ENCODE measurements at regions not wholly inside any gene's neighbourhood (a gene's known extent, or its start where the extent isn't known, plus 50 kb on each side); places are given as distances from the start of the nearest gene placed in this dataset.
"Not testable (repeated sequence)": the region's sequence is repeated elsewhere in the genome, so short reads cannot be mapped to it uniquely, and the experiment has no call there.

- Histone ChIP-seq H3K9me3 (no peaks in the 10 kb centered on the region), H3K27ac (no peak overlapping the region), H3K4me1 (no peaks in the 10 kb centered on the region), H3K4me3 (no peak overlapping the region), H3K36me3 (no peaks in the 10 kb centered on the region), H3K27me3 (no peaks in the 10 kb centered on the region)
- no peak for DNase-seq (ENCODE audit: low spot score in 2 of 2)
- intact Hi-C loops (cut with DNase I) = no loop called here
- no peak for TF ChIP-seq CTCF (IDR thresholded peaks at IDR 0.05)
These were observed 434.1 kb downstream of the ZNF536 start for GRCh38 chr19:30806311-30806710.

GRCh38 chr19:30804751-30805150, 432.6 kb downstream of the ZNF536 start:
- no peaks in the 10 kb centered on the region for H3K9me3 ChIP-seq
- no peak for DNase-seq (ENCODE audit: low spot score in 2 of 2)
- no peak for TF ChIP-seq CTCF (IDR thresholded peaks at IDR 0.05)
- H3K27me3 ChIP-seq = no peaks in the 10 kb centered on the region
- no peak overlapping the region for H3K27ac ChIP-seq
- no peaks in the 10 kb centered on the region for H3K4me1 ChIP-seq
- no peaks in the 10 kb centered on the region for H3K36me3 ChIP-seq
- intact Hi-C loops (cut with DNase I) = no loop called here
- H3K4me3 ChIP-seq = no peak overlapping the region

- H3K4me3 ChIP-seq; H3K36me3 ChIP-seq; H3K4me1 ChIP-seq; intact Hi-C loops (cut with DNase I); H3K27ac ChIP-seq; H3K27me3 ChIP-seq; DNase-seq (ENCODE audit: low spot score in 2 of 2); H3K9me3 ChIP-seq: not testable (repeated sequence)
These were observed 432.1 kb downstream of the ZNF536 start for GRCh38 chr19:30804333-30804732.

GRCh38 chr19:30802424-30803013, 430.3 kb downstream of the ZNF536 start:
- H3K4me1 ChIP-seq = no peaks in the 10 kb centered on the region
- H3K27ac ChIP-seq = no peak overlapping the region
- no peaks in the 10 kb centered on the region for H3K36me3 ChIP-seq
- no peak for DNase-seq (ENCODE audit: low spot score in 2 of 2)
- no peaks in the 10 kb centered on the region for H3K9me3 ChIP-seq
- intact Hi-C loops (cut with DNase I) = no loop called here
- H3K4me3 ChIP-seq = no peak overlapping the region
- no peaks in the 10 kb centered on the region for H3K27me3 ChIP-seq
- TF ChIP-seq CTCF (IDR thresholded peaks at IDR 0.05) = no peak

- Histone ChIP-seq H3K9me3 (no peaks in the 10 kb centered on the region), H3K27me3 (no peaks in the 10 kb centered on the region), H3K4me3 (no peak overlapping the region), H3K4me1 (no peaks in the 10 kb centered on the region), H3K27ac (no peak overlapping the region), H3K36me3 (no peaks in the 10 kb centered on the region)
- no peak for DNase-seq (ENCODE audit: low spot score in 2 of 2)
- TF ChIP-seq CTCF (IDR thresholded peaks at IDR 0.05) = peak in 1 of 3 experiments; percentile 32
- intact Hi-C loops (cut with DNase I) = no loop called here
These were observed 427.9 kb downstream of the ZNF536 start for GRCh38 chr19:30799865-30800755.

- Histone ChIP-seq H3K27me3 (no peaks in the 10 kb centered on the region), H3K27ac (no peak overlapping the region), H3K36me3 (no peaks in the 10 kb centered on the region), H3K4me3 (no peak overlapping the region), H3K9me3 (no peaks in the 10 kb centered on the region), H3K4me1 (no peaks in the 10 kb centered on the region)
- no peak for TF ChIP-seq CTCF (IDR thresholded peaks at IDR 0.05)
- no peak for DNase-seq (ENCODE audit: low spot score in 2 of 2)
- intact Hi-C loops (cut with DNase I) = no loop called here
These were observed 423.5 kb downstream of the ZNF536 start for GRCh38 chr19:30795727-30796126.

Data from ascending aorta (tissue), 2 donors.